ENCODE measurements at regions not wholly inside any gene's neighbourhood (a gene's known extent, or its start where the extent isn't known, plus 50 kb on each side); places are given as distances from the start of the nearest gene placed in this dataset.

DNA sequence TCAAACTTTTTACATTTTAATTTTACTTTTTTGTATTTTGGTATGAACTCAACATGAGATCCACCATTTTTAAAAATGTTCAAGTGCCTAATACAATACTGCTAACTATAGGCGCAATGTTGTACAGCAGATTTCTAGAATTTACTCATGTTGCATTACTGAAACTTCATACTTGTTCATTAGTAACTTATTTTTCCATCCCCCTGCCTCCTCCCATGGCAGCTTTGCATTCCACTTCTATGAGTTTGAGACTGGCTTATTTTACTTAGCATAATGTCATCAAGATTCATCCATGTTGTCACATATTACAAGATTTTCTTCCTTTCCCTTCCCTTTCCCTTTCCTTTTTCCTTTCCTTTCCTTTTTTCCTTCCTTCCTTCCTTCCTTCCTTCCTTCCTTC lies 825.9 kb downstream of the SLC16A7 start:
- no peak overlapping the region for H3K27ac Mint-ChIP-seq
- no peaks in the 10 kb centered on the region for H3K36me3 Mint-ChIP-seq (ENCODE audit: low read depth)
- H3K4me1 Mint-ChIP-seq (ENCODE audit: low read depth), result no peaks in the 10 kb centered on the region

GRCh38 chr12:60437297-60437696 lies 841.5 kb downstream of the SLC16A7 start:
- no peak overlapping the region for H3K4me3 Mint-ChIP-seq
- H3K27me3 Mint-ChIP-seq (ENCODE audit: low read depth), result no peaks in the 10 kb centered on the region

More for the DNA sequence above, 825.9 kb downstream of the SLC16A7 start:
- Mint-ChIP-seq H3K9me3 (no peaks in the 10 kb centered on the region), H3K27me3 (ENCODE audit: low read depth) (no peaks in the 10 kb centered on the region), H3K4me3 (no peak overlapping the region)

DNA sequence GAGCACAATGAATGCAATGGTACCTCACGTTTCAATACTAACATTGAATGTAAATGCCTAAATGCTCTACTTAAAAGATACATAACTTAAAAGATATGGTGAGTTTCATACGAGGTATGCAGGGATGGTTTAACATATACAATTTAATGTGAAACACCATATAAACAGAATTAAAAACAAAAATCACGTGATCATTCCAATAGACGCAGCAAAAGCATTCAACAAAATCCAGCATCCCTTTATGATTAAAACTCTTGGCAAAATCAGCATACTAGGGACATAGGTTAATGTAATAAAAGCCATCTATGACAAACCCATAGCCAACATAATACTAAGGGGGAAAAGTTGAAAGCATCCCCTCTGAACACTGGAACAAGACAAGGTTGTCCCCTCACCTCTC lies 845.7 kb downstream of the SLC16A7 start:
- Mint-ChIP-seq H3K4me3 (no peak overlapping the region), H3K9me3 (peaks cover 22% of the 10 kb centered on the region), H3K4me1 (ENCODE audit: low read depth) (no peaks in the 10 kb centered on the region), H3K27ac (no peak overlapping the region), H3K36me3 (ENCODE audit: low read depth) (no peaks in the 10 kb centered on the region), H3K27me3 (ENCODE audit: low read depth) (no peaks in the 10 kb centered on the region)

More at GRCh38 chr12:60437297-60437696, 841.5 kb downstream of the SLC16A7 start:
- Mint-ChIP-seq H3K4me1 (ENCODE audit: low read depth) (no peaks in the 10 kb centered on the region), H3K27ac (no peak overlapping the region), H3K9me3 (peaks cover 25% of the 10 kb centered on the region), H3K36me3 (ENCODE audit: low read depth) (no peaks in the 10 kb centered on the region)

DNA sequence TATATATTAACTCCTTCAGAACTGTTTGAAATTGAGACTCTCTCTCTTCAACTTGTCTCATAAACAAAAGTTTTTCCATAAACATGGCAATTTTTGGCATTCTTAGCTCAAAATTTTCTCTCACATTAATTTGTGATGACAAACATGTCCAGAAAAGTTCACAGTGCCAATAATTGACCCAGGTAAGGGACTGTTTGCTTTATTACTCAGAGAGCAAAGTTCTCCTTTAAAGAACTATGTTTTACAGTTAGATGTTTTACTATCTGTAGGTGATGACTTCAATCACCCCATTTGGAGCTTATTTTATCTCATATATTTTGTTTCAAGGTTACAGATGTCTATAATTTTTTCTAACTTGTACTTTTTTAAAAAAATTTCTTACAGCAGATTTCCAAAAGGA lies 855.6 kb downstream of the SLC16A7 start:
- H3K27ac Mint-ChIP-seq, result no peak overlapping the region
- peaks cover 8% of the 10 kb centered on the region for H3K9me3 Mint-ChIP-seq
- no peaks in the 10 kb centered on the region for H3K36me3 Mint-ChIP-seq (ENCODE audit: low read depth)
- no peaks in the 10 kb centered on the region for H3K4me1 Mint-ChIP-seq (ENCODE audit: low read depth)
- H3K4me3 Mint-ChIP-seq, result no peak overlapping the region
- no peaks in the 10 kb centered on the region for H3K27me3 Mint-ChIP-seq (ENCODE audit: low read depth)

GRCh38 chr12:60465060-60465459 lies 869.2 kb downstream of the SLC16A7 start:
- Mint-ChIP-seq H3K36me3 (ENCODE audit: low read depth) (no peaks in the 10 kb centered on the region), H3K27me3 (ENCODE audit: low read depth) (no peaks in the 10 kb centered on the region), H3K27ac (no peak overlapping the region), H3K9me3 (no peaks in the 10 kb centered on the region), H3K4me1 (ENCODE audit: low read depth) (no peaks in the 10 kb centered on the region), H3K4me3 (no peak overlapping the region)

DNA sequence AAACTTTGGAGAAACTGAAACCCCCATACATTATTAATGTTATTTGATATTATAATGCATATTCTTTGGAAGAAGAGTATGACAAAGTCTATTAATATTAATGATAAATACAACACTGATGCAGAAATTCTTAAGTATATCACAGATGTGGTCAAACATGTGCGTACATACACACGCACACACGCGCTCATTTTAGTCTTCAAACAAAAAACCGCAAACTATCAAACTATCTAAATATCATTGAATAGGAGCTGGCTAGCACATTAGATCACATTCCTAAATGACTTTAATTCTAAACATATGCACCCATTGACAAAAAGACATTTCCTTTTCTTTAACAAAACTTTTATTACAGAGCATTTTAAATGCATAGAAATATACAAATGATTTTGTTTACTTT lies 872.7 kb downstream of the SLC16A7 start:
- Mint-ChIP-seq H3K4me3 (no peak overlapping the region), H3K4me1 (ENCODE audit: low read depth) (no peaks in the 10 kb centered on the region), H3K9me3 (no peaks in the 10 kb centered on the region), H3K27me3 (ENCODE audit: low read depth) (no peaks in the 10 kb centered on the region), H3K36me3 (ENCODE audit: low read depth) (no peaks in the 10 kb centered on the region), H3K27ac (no peak overlapping the region)

GRCh38 chr12:60475825-60476224 lies 880.0 kb downstream of the SLC16A7 start:
- Mint-ChIP-seq H3K9me3 (no peaks in the 10 kb centered on the region), H3K36me3 (ENCODE audit: low read depth) (no peaks in the 10 kb centered on the region), H3K27me3 (ENCODE audit: low read depth) (no peaks in the 10 kb centered on the region), H3K4me1 (ENCODE audit: low read depth) (no peaks in the 10 kb centered on the region), H3K4me3 (no peak overlapping the region), H3K27ac (no peak overlapping the region)

DNA sequence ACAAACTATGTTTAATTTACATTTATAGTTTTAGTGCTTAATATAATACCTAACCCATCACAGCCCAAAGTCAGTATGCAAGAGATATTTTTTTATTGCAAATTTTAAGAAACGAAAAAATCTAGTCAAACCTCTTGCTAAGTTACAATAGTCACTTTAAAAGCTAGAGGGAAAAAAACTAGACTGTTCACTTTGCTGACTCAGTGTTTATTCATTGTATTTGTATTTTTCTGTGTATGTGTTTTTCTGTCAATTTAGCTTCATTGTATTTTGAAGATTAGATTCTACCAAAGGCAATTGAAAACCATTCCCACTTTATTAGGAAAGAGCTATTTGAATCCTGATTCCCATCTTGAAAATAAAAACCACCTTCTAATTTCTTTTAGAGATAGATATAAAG lies 891.5 kb downstream of the SLC16A7 start:
- H3K27ac Mint-ChIP-seq, result no peak overlapping the region
- H3K27me3 Mint-ChIP-seq (ENCODE audit: low read depth), result no peaks in the 10 kb centered on the region
- no peaks in the 10 kb centered on the region for H3K36me3 Mint-ChIP-seq (ENCODE audit: low read depth)
- H3K4me3 Mint-ChIP-seq, result no peak overlapping the region
- no peaks in the 10 kb centered on the region for H3K9me3 Mint-ChIP-seq
- H3K4me1 Mint-ChIP-seq (ENCODE audit: low read depth), result no peaks in the 10 kb centered on the region

DNA sequence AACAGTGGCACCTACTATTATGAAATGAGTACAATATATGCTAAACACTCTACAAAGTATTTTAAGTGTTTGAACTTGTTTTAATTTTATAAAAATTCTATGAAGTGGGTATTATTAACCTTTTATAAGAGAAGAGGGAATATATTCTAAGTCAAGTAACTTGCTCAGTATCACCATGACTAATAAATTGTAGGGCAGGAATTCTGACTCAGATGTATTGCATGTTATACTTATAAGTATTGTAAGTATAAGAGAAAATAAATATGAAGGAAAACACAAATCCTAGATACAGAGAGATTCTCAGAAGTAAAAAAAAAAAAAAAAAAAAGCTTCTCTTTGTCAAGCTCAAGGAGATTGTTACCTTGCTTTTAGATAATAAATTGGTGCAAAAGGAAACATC lies 893.2 kb downstream of the SLC16A7 start:
- H3K27ac Mint-ChIP-seq, result no peak overlapping the region
- H3K9me3 Mint-ChIP-seq, result no peaks in the 10 kb centered on the region
- H3K27me3 Mint-ChIP-seq (ENCODE audit: low read depth), result no peaks in the 10 kb centered on the region
- no peaks in the 10 kb centered on the region for H3K36me3 Mint-ChIP-seq (ENCODE audit: low read depth)
- H3K4me3 Mint-ChIP-seq, result no peak overlapping the region
- no peaks in the 10 kb centered on the region for H3K4me1 Mint-ChIP-seq (ENCODE audit: low read depth)

DNA sequence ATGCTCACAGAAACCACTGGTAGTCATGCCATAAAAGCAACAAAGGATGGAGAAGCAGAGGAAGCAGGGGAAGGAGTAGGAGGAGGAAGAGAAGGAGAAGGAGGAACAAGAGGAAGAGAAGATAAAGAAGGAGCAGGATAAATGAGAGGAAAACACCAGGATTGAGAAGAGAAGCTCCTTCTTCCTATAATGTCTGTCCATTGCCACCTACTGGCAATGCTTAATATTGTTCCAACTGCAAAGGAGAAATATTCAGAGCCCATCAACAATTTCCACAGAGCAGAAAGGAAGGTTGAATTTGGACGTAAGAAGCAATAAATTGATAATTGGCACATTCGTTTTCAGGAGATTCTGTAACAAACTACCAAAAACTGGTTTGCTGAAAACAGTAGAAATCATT lies 898.4 kb downstream of the SLC16A7 start:
- H3K9me3 Mint-ChIP-seq, result no peaks in the 10 kb centered on the region
- no peaks in the 10 kb centered on the region for H3K27me3 Mint-ChIP-seq (ENCODE audit: low read depth)
- no peaks in the 10 kb centered on the region for H3K36me3 Mint-ChIP-seq (ENCODE audit: low read depth)
- no peak overlapping the region for H3K4me3 Mint-ChIP-seq
- no peak overlapping the region for H3K27ac Mint-ChIP-seq
- no peaks in the 10 kb centered on the region for H3K4me1 Mint-ChIP-seq (ENCODE audit: low read depth)

DNA sequence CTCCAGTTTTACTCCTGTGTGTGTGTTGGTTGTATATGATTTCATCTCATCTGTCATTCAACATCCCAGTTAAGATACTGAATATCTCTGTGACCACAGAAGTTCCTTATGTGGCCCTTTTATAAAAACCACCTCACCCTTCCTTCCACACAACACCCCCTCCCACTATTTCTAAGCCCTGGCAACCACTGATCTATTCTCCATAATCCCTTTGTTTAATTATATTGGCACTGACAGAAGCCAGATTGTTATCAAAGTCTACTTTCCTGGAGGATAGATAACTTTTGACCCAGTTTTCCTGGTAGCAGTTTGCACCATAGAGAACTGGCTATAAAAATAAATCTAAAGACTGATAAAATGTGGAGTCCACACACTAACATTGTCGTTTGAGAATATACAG lies 902.8 kb downstream of the SLC16A7 start:
- Mint-ChIP-seq H3K9me3 (no peaks in the 10 kb centered on the region), H3K4me3 (no peak overlapping the region), H3K36me3 (ENCODE audit: low read depth) (no peaks in the 10 kb centered on the region), H3K27ac (no peak overlapping the region), H3K27me3 (ENCODE audit: low read depth) (no peaks in the 10 kb centered on the region), H3K4me1 (ENCODE audit: low read depth) (no peaks in the 10 kb centered on the region)

DNA sequence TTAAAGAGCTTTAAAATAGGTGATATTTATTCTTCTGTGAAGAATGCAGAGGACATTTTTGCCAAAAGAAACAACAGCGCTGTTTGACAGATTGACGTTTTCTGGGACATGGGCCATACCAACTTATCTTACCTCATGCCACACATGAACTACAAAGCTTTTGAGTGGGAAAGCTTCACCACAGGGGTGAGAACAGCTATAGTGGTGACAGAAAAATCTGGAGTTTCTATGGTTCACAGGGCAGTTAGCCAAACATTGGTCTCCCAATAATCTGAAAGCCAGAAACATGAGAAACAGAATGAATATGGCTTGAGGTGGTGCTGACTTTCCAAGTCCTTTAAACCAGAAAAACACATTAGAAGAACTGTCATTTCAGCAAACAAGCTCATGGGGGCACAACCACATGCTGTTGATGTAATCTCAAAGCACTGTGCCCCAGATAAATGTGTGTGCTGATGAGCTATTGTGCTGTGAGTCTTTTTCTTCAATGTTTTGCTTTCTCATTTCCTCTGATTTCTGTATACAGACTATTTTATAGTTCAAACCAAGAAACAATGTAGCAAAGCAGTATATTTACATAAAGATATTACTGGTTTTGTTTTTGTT lies 905.4 kb downstream of the SLC16A7 start:
- H3K4me3 Mint-ChIP-seq, result no peak overlapping the region
- H3K27ac Mint-ChIP-seq, result no peak overlapping the region
- H3K9me3 Mint-ChIP-seq, result peaks cover 5% of the 10 kb centered on the region
- no peaks in the 10 kb centered on the region for H3K4me1 Mint-ChIP-seq (ENCODE audit: low read depth)
- H3K36me3 Mint-ChIP-seq (ENCODE audit: low read depth), result no peaks in the 10 kb centered on the region
- no peaks in the 10 kb centered on the region for H3K27me3 Mint-ChIP-seq (ENCODE audit: low read depth)

- no peak overlapping the region for H3K4me3 Mint-ChIP-seq
- no peaks in the 10 kb centered on the region for H3K27me3 Mint-ChIP-seq (ENCODE audit: low read depth)
- no peaks in the 10 kb centered on the region for H3K36me3 Mint-ChIP-seq (ENCODE audit: low read depth)
- H3K4me1 Mint-ChIP-seq (ENCODE audit: low read depth), result no peaks in the 10 kb centered on the region
- H3K27ac Mint-ChIP-seq, result no peak overlapping the region
- no peaks in the 10 kb centered on the region for H3K9me3 Mint-ChIP-seq
These were observed 927.0 kb downstream of the SLC16A7 start for GRCh38 chr12:60522684-60523400.

DNA sequence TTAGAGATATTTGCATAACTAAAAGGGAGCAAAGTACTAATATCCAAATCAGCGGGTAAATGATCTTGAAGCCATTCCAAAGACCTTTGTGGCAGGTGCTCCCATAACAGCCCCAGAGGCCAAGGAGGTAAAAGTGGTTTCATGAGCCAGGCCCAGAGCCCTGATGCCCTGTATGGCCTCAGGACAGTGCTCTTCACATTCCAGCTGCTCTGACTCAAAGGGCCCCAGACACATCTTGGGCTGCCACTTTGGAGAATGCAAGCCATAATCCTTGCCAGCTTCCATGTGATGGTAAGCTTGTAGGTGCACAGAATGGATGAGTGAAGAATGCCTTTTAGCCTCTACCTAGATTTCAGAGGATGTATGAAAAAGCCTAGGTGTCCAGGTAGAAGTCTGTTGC lies 933.4 kb downstream of the SLC16A7 start:
- no peaks in the 10 kb centered on the region for H3K27me3 Mint-ChIP-seq (ENCODE audit: low read depth)
- H3K27ac Mint-ChIP-seq, result no peak overlapping the region
- H3K9me3 Mint-ChIP-seq, result no peaks in the 10 kb centered on the region
- no peaks in the 10 kb centered on the region for H3K4me1 Mint-ChIP-seq (ENCODE audit: low read depth)
- no peak overlapping the region for H3K4me3 Mint-ChIP-seq
- H3K36me3 Mint-ChIP-seq (ENCODE audit: low read depth), result no peaks in the 10 kb centered on the region

DNA sequence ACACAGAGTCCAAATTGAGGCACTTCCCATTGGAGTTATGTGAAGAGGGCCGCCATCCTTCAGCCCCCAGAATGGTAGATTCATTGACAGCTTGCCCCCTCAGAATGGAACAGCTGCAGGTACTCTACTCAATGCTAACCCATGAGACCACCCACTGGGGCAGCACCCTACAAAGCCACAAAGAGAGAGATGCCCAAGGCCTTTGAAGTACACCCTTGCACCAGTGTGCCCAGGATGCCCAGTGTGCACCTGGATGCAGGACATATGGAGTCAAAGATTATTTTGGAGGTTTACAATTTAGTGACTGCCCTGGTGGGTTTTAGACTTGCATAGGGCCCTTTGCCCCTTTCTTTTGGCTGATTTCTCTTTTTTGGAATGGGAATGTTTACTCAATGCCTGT lies 933.9 kb downstream of the SLC16A7 start:
- no peak overlapping the region for H3K27ac Mint-ChIP-seq
- H3K4me1 Mint-ChIP-seq (ENCODE audit: low read depth), result no peaks in the 10 kb centered on the region
- H3K36me3 Mint-ChIP-seq (ENCODE audit: low read depth), result no peaks in the 10 kb centered on the region
- H3K27me3 Mint-ChIP-seq (ENCODE audit: low read depth), result no peaks in the 10 kb centered on the region
- no peak overlapping the region for H3K4me3 Mint-ChIP-seq
- H3K9me3 Mint-ChIP-seq, result no peaks in the 10 kb centered on the region
